Muscle of back (tissue), 3 donors: ENCODE measurements at regions not wholly inside any gene's neighbourhood (a gene's known extent, or its start where the extent isn't known, plus 50 kb on each side); places are given as distances from the start of the nearest gene placed in this dataset.

Source experiments
- DNase-seq, 3 donors: peaks; one replicate each; pipeline versions ENCODE4 v3.0.0 to v3.0.0-alpha.2; 2013

GRCh38 chr2:18467749-18468360 is 92.6 kb downstream of the RDH14 start:
- DNase-seq = peak in 1 of 3 donors; percentile 53

- DNase-seq = no peak
These were observed 94.5 kb downstream of the RDH14 start for GRCh38 chr2:18465979-18466378.

- peak in 1 of 3 donors; percentile 47 for DNase-seq
These were observed 95.5 kb downstream of the RDH14 start for GRCh38 chr2:18464913-18465312.

GRCh38 chr2:18456026-18456425 is 104.4 kb downstream of the RDH14 start:
- DNase-seq = no peak

- DNase-seq = peak in 1 of 3 donors; percentile 77
These were observed 105.1 kb downstream of the RDH14 start for GRCh38 chr2:18455236-18455862.

GRCh38 chr2:18454692-18455235 is 105.7 kb downstream of the RDH14 start:
- no peak for DNase-seq

GRCh38 chr2:18446715-18447114 is 113.7 kb downstream of the RDH14 start:
- DNase-seq = no peak

GRCh38 chr2:18445433-18446320 is 114.8 kb downstream of the RDH14 start:
- DNase-seq = peak in 2 of 3 donors; percentile 49 to 66

GRCh38 chr2:18444806-18445205 is 115.6 kb downstream of the RDH14 start:
- no peak for DNase-seq

GRCh38 chr2:18441583-18441982 is 118.9 kb downstream of the RDH14 start:
- no peak for DNase-seq

GRCh38 chr2:18440777-18441176 is 119.7 kb downstream of the RDH14 start:
- DNase-seq = peak in 2 of 3 donors; percentile 16 to 45

- peak in 2 of 3 donors; percentile 49 to 75 for DNase-seq
These were observed 120.3 kb downstream of the RDH14 start for GRCh38 chr2:18440141-18440661.

- DNase-seq = no peak
These were observed 120.7 kb downstream of the RDH14 start for GRCh38 chr2:18439716-18440115.

- no peak for DNase-seq
These were observed 122.5 kb downstream of the RDH14 start for GRCh38 chr2:18437909-18438308.

- DNase-seq = peak; percentile 47 to 92 (median 77)
These were observed 123.9 kb downstream of the RDH14 start for GRCh38 chr2:18436503-18437005.

GRCh38 chr2:18435426-18436037 is 124.9 kb downstream of the RDH14 start:
- peak; percentile 74 to 89 (median 81) for DNase-seq

GRCh38 chr2:18433872-18434271 is 126.6 kb downstream of the RDH14 start:
- no peak for DNase-seq

- DNase-seq = peak in 1 of 3 donors; percentile 65
These were observed 127.5 kb downstream of the RDH14 start for GRCh38 chr2:18432999-18433398.

GRCh38 chr2:18430996-18431748 is 129.3 kb downstream of the RDH14 start:
- no peak for DNase-seq

GRCh38 chr2:18428516-18428915 is 131.9 kb downstream of the RDH14 start:
- no peak for DNase-seq

- DNase-seq = peak in 1 of 3 donors; percentile 54
These were observed 132.7 kb downstream of the RDH14 start for GRCh38 chr2:18427762-18428161.
